PC-9 (cell line): ENCODE measurements at regions not wholly inside any gene's neighbourhood (a gene's known extent, or its start where the extent isn't known, plus 50 kb on each side); places are given as distances from the start of the nearest gene placed in this dataset.

Experiments
- EZH2 ChIP-seq: fragments of 200-600 bp; sonication (generic); IDR thresholded peaks from 2 replicates; pipeline ENCODE4 v1.8.0; 2017; ENCODE audit warnings: antibody characterized with exemption, low read depth
- TF ChIP-seq, protein P1 (sequence below): fragments of 200-600 bp; sonication (generic); conservative IDR thresholded peaks from 2 replicates; pipeline ENCODE4 v1.6.1; 2017; ENCODE audit warnings: mixed run types, antibody characterized with exemption, mild to moderate bottlenecking, moderate library complexity

DNA sequence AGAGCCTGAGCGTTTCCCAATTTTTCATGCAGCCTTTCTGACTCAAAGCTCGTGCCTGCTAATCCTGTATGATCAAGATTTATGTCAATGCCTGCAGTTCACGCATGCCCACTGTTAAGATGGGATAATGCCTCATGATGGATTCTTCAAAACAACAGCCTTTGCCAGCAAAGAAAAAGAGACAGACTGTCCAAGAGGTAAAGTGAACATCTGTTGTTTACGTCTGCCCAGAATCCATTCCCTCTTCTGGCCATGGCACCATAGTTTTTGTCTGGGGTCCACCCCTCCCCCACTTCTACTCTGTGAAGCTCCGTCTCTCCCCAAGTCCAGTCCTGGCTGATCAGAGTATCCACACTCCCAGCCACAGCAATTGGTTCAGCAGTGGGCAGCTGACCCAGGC lies 91.9 kb upstream of the EYA2 start:
- TF ChIP-seq, protein P1, sequence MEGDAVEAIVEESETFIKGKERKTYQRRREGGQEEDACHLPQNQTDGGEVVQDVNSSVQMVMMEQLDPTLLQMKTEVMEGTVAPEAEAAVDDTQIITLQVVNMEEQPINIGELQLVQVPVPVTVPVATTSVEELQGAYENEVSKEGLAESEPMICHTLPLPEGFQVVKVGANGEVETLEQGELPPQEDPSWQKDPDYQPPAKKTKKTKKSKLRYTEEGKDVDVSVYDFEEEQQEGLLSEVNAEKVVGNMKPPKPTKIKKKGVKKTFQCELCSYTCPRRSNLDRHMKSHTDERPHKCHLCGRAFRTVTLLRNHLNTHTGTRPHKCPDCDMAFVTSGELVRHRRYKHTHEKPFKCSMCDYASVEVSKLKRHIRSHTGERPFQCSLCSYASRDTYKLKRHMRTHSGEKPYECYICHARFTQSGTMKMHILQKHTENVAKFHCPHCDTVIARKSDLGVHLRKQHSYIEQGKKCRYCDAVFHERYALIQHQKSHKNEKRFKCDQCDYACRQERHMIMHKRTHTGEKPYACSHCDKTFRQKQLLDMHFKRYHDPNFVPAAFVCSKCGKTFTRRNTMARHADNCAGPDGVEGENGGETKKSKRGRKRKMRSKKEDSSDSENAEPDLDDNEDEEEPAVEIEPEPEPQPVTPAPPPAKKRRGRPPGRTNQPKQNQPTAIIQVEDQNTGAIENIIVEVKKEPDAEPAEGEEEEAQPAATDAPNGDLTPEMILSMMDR, result no peak
- TF ChIP-seq EZH2, result no peak
